ENCODE measurements at regions not wholly inside any gene's neighbourhood (a gene's known extent, or its start where the extent isn't known, plus 50 kb on each side); places are given as distances from the start of the nearest gene placed in this dataset.

DNA sequence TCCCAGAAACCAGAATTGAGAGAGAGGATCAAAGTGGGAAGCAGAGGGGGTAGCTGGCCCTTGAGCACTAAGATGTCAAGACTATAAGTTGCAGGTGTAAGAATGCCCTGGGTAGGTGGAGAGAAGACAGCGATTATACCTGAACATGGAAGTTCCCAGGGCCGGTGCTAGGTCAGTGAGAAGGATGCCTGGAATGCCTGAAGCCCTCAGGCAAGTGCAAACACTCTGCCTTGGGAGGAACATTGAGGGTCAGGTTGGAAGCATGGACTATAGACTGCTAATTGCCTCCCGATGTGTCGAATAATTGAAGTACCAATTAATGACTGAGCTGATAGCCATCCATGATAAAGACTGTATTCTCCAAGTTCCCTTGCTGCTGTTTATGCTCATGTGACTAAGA is 185.5 kb downstream of the DMRT2 start:
- TF ChIP-seq CTCF (IDR thresholded peaks at IDR 0.05; ENCODE audit: insufficient read depth, low read depth, low read length, missing control alignments) = no peak
- H3K4me3 ChIP-seq (ENCODE audit: low read length) = no peak overlapping the region
- DNase-seq (ENCODE audit: low read depth) = no peak

- no peak for DNase-seq (ENCODE audit: low read depth)
- H3K4me3 ChIP-seq (ENCODE audit: low read length) = no peak overlapping the region
- no peak for TF ChIP-seq CTCF (IDR thresholded peaks at IDR 0.05; ENCODE audit: insufficient read depth, low read depth, low read length, missing control alignments)
These were observed 185.9 kb downstream of the DMRT2 start for GRCh38 chr9:1236061-1236460.

GRCh38 chr9:1238407-1238806 is 188.2 kb downstream of the DMRT2 start:
- H3K4me3 ChIP-seq (ENCODE audit: low read length) = no peak overlapping the region
- peak; percentile 86 for DNase-seq (ENCODE audit: low read depth)
- TF ChIP-seq CTCF (IDR thresholded peaks at IDR 0.05; ENCODE audit: insufficient read depth, low read depth, low read length, missing control alignments) = no peak

DNA sequence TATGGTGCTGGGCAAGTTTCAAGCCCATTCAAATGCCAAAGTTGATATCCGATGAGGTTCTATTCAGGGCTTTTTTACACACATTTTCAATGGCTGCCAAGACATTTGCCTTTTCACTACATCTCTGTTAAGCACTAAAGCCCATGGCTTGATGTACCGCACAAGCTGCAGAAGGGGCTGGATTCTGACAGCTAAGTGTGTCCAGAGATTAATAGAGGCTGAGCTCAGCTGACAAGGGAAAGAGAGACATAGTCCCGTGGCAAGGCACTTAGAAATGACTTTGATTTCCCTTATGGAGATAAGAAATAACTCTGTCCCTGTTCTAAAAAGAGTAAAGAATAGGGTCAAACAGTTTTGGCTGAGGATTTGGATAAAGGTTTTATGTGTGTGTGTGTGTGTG is 198.6 kb downstream of the DMRT2 start:
- no peak for DNase-seq (ENCODE audit: low read depth)
- H3K4me3 ChIP-seq (ENCODE audit: low read length) = no peak overlapping the region
- TF ChIP-seq CTCF (IDR thresholded peaks at IDR 0.05; ENCODE audit: insufficient read depth, low read depth, low read length, missing control alignments) = no peak

DNA sequence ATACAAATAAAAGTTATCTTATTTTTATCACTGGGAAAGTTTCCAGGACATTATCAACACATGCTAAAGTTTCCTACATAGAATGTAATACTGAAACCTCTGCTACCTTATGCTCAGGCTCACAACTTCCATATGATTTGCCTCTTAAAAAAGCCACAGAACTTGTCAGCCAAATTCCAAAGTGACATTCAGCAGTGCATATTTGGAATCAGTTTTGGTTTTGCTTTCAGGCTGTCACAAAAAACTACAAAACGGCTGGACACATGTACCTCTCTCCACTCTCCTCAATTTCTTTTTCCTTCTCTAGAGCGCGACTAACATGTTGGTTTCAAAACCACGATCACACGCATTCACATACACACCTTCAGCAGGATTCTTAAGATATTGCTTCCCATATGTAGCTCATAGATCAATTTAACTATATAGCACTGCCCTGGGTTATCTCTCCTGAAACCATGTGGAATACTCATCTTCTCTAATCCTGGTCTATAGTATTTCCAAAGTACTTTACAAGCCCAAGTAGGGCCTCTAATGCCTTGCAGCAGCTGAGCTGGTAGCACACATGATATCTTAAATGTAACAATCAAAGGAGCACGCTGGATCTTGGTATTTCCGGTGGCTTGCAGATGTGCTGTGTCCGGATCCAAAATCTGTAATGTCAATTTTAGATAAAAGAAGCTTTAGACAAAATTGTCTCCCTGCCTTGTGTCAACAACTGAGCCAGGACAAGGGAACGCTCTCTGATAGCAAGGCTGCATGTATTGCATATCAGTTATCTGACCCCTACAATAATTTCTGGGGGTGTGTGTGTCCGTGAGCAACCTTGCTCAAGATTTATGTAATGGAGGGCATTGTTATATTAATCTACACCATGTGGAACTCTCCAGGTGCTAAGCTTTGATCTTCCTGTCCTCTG is 203.2 kb downstream of the DMRT2 start:
- no peak for TF ChIP-seq CTCF (IDR thresholded peaks at IDR 0.05; ENCODE audit: insufficient read depth, low read depth, low read length, missing control alignments)
- no peak overlapping the region for H3K4me3 ChIP-seq (ENCODE audit: low read length)
- no peak for DNase-seq (ENCODE audit: low read depth)

DNA sequence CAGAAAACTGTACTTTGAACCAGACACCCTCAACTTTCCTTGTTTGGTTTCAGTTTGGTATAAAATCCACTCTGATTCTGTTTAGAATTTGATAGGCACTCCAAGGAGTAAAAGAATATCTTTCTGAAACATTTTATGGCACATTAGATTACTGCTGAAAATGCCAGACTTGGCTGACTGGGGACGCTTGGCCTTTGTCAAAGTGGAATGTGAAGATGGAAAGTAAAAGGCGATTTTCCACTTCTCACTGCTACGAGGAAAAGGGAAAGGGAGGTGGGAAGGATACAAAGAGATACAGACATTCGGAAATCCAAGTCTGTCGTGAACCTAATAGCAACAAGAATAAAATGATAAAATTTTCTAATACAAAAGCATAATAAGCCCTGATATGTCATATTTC is 203.9 kb downstream of the DMRT2 start:
- H3K4me3 ChIP-seq (ENCODE audit: low read length) = no peak overlapping the region
- TF ChIP-seq CTCF (IDR thresholded peaks at IDR 0.05; ENCODE audit: insufficient read depth, low read depth, low read length, missing control alignments) = no peak
- no peak for DNase-seq (ENCODE audit: low read depth)

DNA sequence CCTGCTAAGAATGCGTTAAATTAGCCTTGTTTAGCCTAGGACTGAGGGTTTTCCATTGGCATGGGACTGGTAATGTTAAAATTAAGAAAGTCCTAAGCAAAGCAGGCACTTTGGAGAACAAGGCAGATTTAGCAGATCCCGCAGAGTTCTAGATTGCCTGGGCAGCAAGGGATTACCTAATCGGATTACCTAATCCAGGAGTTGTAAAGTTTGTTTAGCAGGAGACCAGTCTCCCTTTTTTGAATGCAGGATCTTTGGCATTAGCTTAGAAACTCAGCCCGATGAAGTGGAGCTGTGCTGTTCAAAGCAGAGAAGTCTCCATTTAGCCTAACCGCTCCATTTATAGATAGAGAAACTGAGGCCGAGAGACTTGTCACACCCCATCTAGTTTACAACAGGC is 206.0 kb downstream of the DMRT2 start:
- H3K4me3 ChIP-seq (ENCODE audit: low read length) = no peak overlapping the region
- TF ChIP-seq CTCF (IDR thresholded peaks at IDR 0.05; ENCODE audit: insufficient read depth, low read depth, low read length, missing control alignments) = no peak
- DNase-seq (ENCODE audit: low read depth) = no peak
